ENCODE measurements at regions not wholly inside any gene's neighbourhood (a gene's known extent, or its start where the extent isn't known, plus 50 kb on each side); places are given as distances from the start of the nearest gene placed in this dataset.

GRCh38 chr7:26093023-26093422 lies 59.0 kb upstream of the NFE2L3 start:
- TF ChIP-seq CEBPB (IDR thresholded peaks at IDR 0.05) (no peak), CTCF (IDR thresholded peaks at IDR 0.05) (no peak), RAD21 (conservative IDR thresholded peaks at IDR 0.05 in 1 of 2, IDR thresholded peaks at IDR 0.05 in 1 of 2) (no peak), CBX8 (IDR thresholded peaks at IDR 0.05) (no peak)

All from A549 (cell line).